DMS 273 (cell line): ENCODE measurements at regions not wholly inside any gene's neighbourhood (a gene's known extent, or its start where the extent isn't known, plus 50 kb on each side); places are given as distances from the start of the nearest gene placed in this dataset.
"Not testable (repeated sequence)": the region's sequence is repeated elsewhere in the genome, so short reads cannot be mapped to it uniquely, and the experiment has no call there.

Experiments used
- DNase-seq: peaks from one replicate; lab custom pipeline; 2025; ENCODE audit not compliant: unreplicated experiment; lab: John Stamatoyannopoulos, UW

GRCh38 chr11:39678996-39679395 lies 1780.5 kb downstream of the LRRC4C start:
- no peak for DNase-seq

- DNase-seq = no peak
These were observed 1784.3 kb downstream of the LRRC4C start for GRCh38 chr11:39675171-39675570.

- no peak for DNase-seq
These were observed 1784.7 kb downstream of the LRRC4C start for GRCh38 chr11:39674761-39675160.

GRCh38 chr11:39674024-39674423 lies 1785.4 kb downstream of the LRRC4C start:
- no peak for DNase-seq

GRCh38 chr11:39668640-39669039 lies 1790.8 kb downstream of the LRRC4C start:
- DNase-seq = no peak

GRCh38 chr11:39664023-39664422 lies 1795.4 kb downstream of the LRRC4C start:
- DNase-seq = no peak

GRCh38 chr11:39661890-39662289 lies 1797.6 kb downstream of the LRRC4C start:
- no peak for DNase-seq

- DNase-seq = no peak
These were observed 1807.5 kb downstream of the LRRC4C start for GRCh38 chr11:39651857-39652461.

- no peak for DNase-seq
These were observed 1817.7 kb downstream of the LRRC4C start for GRCh38 chr11:39641751-39642150.

- no peak for DNase-seq
These were observed 1829.1 kb downstream of the LRRC4C start for GRCh38 chr11:39630365-39630764.

GRCh38 chr11:39628311-39628710 lies 1831.1 kb downstream of the LRRC4C start:
- no peak for DNase-seq

- not testable (repeated sequence) for DNase-seq
These were observed 1839.1 kb downstream of the LRRC4C start for GRCh38 chr11:39620309-39620708.

GRCh38 chr11:39617971-39618370 lies 1841.5 kb downstream of the LRRC4C start:
- no peak for DNase-seq

GRCh38 chr11:39589391-39589790 lies 1870.1 kb downstream of the LRRC4C start:
- no peak for DNase-seq

- no peak for DNase-seq
These were observed 1873.4 kb downstream of the LRRC4C start for GRCh38 chr11:39586036-39586435.

GRCh38 chr11:39571081-39571480 lies 1888.4 kb downstream of the LRRC4C start:
- DNase-seq = no peak

- DNase-seq = no peak
These were observed 1888.9 kb downstream of the LRRC4C start for GRCh38 chr11:39570526-39570925.

GRCh38 chr11:39569789-39570188 lies 1889.7 kb downstream of the LRRC4C start:
- no peak for DNase-seq

GRCh38 chr11:39542460-39542859 lies 1917.0 kb downstream of the LRRC4C start:
- no peak for DNase-seq

- DNase-seq = no peak
These were observed 1917.5 kb downstream of the LRRC4C start for GRCh38 chr11:39541945-39542351.

- not testable (repeated sequence) for DNase-seq
These were observed 1923.1 kb downstream of the LRRC4C start for GRCh38 chr11:39536323-39536722.
